ENCODE measurements at regions not wholly inside any gene's neighbourhood (a gene's known extent, or its start where the extent isn't known, plus 50 kb on each side); places are given as distances from the start of the nearest gene placed in this dataset.

- TF ChIP-seq CTCF (IDR thresholded peaks at IDR 0.05) (no peak), POLR2A (IDR thresholded peaks at IDR 0.05) (no peak)
These were observed 119.1 kb upstream of the OTUD4 start for GRCh38 chr4:145299380-145300076.
